ENCODE measurements at regions not wholly inside any gene's neighbourhood (a gene's known extent, or its start where the extent isn't known, plus 50 kb on each side); places are given as distances from the start of the nearest gene placed in this dataset.

- TF ChIP-seq, protein P1, sequence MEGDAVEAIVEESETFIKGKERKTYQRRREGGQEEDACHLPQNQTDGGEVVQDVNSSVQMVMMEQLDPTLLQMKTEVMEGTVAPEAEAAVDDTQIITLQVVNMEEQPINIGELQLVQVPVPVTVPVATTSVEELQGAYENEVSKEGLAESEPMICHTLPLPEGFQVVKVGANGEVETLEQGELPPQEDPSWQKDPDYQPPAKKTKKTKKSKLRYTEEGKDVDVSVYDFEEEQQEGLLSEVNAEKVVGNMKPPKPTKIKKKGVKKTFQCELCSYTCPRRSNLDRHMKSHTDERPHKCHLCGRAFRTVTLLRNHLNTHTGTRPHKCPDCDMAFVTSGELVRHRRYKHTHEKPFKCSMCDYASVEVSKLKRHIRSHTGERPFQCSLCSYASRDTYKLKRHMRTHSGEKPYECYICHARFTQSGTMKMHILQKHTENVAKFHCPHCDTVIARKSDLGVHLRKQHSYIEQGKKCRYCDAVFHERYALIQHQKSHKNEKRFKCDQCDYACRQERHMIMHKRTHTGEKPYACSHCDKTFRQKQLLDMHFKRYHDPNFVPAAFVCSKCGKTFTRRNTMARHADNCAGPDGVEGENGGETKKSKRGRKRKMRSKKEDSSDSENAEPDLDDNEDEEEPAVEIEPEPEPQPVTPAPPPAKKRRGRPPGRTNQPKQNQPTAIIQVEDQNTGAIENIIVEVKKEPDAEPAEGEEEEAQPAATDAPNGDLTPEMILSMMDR (conservative IDR thresholded peaks at IDR 0.05), result no peak
- no peak for TF ChIP-seq ZFX (IDR thresholded peaks at IDR 0.05)
These were observed 78.4 kb upstream of the ANO1 start for GRCh38 chr11:69999721-70000120.

All from C4-2B (cell line).